ENCODE measurements at regions not wholly inside any gene's neighbourhood (a gene's known extent, or its start where the extent isn't known, plus 50 kb on each side); places are given as distances from the start of the nearest gene placed in this dataset.
"Not testable (repeated sequence)": the region's sequence is repeated elsewhere in the genome, so short reads cannot be mapped to it uniquely, and the experiment has no call there.

DNA sequence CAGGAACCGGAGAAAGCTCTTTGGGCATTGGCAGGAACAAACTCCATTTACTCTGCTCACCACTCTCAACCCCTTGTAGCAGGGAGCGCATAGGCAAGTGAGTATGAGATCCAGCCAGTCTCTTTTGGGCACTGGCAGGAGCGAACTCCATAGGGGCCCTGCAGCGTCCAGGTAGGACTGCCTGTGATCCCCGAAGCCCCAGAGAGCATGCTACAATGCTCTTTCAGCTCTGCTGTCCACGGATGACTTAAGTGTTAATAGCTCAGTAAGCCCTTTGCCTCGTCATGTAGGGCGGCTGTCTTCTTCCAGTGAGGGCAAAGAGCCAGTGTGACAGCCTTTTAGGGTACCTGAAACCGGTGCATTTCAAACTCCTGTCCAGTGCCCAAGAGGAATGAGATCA, 1525.6 kb upstream of the RAG2 start:
- no peak for DNase-seq

DNA sequence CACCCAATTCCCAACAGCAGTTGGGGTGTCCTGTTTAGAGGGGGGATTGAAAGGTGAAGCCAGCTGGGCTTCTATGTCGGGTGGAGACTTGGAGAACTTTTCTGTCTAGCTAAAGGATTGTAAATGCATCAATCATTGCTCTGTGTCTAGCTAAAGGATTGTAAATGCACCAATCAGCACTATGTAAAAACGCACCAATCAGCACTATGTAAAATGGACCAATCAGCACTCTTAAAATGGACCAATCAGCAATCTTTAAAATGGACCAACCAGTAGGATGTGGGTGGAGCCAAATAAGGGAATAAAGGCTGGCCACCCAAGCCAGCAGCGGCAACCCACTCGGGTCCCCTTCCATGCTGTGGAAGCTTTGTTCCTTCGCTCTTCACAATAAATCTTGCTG, 1518.6 kb upstream of the RAG2 start:
- not testable (repeated sequence) for DNase-seq

DNA sequence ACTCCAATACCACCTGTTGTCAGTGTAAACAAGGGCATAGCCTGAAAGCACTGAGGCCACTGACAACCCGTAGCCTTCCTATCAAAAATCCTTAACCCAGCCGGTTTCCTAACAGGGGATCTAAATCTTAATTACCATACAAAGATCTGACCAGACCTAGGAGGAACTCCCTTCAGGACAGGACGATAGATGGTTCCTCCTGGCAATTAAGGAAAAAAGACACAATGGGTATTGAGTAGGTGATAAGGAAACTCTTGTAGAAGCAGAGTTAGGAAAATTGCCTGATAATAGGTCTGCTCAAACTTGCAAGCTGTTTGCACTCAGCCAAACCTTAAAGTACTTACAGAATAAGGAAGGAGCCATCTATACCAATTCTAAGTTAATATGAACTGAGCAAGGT, 1517.3 kb upstream of the RAG2 start:
- DNase-seq = not testable (repeated sequence)

DNA sequence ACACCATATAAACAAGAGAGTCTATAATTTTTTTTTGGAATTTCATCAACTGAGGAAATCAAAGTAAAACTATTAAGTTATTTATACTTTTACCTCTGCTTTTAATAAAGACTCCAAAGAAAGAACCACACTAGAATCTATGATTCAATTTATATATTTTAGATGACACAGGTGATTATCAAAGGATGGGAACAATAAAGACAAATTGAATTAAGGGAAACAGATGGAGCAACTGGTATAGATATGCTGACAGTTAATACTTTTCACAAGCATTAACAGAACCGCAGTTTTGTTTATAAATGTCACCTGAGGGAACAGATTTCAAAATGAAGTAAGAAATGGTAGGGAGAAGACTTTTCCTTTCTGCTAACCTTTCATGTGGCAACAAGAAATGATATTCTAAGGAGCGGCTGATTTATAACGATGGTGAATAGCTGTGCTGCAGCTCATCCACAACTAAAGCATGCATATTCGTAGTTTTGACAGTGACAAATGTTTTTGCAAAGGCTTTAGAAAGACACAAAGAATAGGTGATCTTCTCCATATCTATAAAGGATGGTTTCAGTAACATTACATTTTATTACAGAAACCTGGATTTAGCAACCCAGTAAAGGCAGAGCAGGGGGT, 1502.9 kb upstream of the RAG2 start:
- DNase-seq = no peak

DNA sequence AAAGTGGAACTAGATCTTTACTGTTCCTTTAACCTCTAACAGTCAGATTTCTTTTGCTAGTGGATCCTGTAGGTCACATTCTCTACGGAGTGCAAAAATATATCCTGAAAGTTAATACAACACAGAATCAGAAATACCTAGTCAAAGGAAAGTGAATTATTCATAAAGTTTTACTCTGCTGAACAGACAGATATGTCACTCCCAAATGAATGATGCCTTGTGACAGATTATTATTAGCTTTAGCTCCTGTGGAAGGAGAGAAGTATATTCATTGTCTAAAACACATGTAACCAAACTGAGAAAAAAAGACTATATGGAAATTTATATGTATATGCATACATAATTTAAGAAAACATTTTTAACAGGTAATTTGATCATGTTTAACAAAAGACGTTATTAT, 1497.2 kb upstream of the RAG2 start:
- DNase-seq = no peak

DNA sequence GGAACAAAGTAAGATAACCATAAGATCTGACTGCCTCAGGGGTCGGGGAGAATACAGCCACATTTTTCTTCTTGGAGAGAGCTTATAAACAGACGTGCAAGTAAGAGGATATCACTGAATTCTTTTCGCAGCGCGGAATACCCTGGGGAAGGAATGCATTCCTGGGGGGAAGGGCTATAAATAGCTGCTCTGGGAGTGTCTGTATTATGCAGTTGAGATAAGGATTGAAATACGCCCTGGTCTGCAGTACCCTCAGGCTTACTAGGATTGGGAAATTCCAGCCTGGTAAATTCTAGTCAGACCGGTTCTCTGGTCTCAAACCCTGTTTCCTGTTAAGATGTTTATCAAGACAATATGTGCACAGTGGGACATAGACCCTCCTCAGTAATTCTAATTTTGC, 1491.7 kb upstream of the RAG2 start:
- no peak for DNase-seq

DNA sequence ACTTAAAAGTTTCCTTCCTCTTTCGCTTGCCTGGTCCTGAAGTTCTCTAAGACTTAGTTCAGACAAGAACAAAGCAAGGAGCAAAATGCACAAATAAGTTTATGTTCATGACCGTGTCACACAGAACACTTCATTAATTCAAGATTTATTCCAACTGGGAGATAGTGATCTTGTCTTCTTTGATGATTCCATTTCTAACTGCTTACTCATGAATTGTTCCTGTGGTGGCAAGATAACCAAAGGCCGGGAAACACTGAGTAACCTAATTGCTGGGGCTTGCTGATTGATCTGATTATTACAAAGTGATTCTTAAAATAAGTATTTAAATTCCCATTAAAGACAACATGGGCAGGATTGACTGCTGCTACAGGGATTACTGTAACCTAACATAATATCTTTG, 1462.9 kb upstream of the RAG2 start:
- no peak for DNase-seq

DNA sequence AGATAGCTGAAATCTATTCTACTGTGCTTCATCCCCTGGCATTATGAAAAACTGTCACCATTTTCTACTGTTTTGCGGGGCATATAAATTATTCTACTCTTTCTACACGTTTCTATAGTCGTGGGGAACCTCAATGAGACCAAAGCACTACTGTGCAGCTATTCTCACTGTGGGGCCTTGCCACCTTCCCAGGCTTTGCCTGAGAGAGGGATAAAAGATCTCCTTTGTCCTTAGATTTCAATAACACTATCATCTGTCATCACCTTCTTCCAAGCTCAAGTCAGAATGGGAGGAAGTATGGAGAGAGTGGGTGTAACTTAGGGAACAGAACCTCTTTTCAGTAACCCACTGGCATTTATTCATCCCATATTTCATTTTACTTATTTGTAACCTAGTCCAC, 1462.1 kb upstream of the RAG2 start:
- DNase-seq = no peak

DNA sequence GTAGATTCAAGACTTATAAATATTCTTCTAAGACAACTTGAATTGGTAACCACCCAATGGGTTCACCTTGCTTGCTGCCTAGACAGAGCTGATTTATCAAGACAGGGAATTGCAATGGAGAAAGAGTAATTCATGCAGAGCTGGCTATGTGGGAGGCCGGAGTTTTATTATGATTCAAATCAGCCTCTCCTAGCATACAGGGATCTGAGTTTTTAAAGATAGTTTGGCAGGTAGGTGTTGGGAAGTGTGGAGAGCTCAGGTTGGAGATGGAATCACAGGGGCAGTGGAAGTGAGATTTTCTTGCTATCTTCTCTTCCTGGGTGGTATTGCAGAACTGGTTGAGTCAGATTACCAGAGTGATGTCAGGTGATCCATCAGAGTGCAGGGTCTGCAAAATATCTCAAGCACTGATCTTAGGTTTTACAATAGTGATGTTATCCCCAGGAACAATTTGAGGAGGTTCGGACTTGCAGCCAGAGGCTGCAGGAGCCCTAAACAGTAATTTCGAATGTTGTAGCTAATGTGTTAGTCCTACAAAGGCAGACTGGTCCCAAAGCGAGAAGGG, 1448.6 kb upstream of the RAG2 start:
- no peak for DNase-seq

DNA sequence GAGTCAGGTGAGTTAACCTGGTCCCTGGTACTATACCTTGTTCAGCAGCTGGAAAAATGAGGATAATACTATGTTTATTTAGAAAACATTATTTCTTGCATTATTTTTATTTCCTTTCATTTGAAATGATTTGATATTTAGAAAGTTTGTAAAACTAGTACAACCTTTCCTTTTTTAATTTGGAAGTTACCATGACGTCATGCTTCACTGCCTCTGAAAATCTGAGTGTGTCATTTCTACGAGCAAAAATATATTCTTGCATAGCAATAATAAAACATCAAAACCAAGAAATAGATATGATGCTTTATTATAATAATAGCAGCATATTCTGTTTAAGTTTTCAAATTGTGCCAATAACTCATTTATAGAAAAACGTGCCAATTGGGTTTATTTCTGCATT, 1445.0 kb upstream of the RAG2 start:
- no peak for DNase-seq

DNA sequence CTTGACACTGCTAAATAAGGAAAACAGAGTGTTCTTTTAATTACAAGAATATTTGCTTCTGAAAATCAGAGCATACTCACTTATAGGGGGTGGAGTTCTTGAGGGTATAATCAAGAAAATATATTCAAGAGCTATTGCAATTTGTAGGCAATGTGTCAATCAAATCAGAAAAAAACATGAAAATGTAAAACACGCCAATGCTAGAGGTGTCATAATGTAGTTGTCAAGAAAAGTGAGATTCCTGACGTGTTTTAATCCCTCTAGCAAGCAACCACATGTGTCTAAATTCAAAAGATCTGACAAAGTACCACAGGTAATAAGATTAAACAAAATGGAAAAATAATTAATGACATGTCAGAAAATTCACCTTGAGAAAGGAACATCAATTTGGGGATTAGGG, 1440.7 kb upstream of the RAG2 start:
- no peak for DNase-seq

DNA sequence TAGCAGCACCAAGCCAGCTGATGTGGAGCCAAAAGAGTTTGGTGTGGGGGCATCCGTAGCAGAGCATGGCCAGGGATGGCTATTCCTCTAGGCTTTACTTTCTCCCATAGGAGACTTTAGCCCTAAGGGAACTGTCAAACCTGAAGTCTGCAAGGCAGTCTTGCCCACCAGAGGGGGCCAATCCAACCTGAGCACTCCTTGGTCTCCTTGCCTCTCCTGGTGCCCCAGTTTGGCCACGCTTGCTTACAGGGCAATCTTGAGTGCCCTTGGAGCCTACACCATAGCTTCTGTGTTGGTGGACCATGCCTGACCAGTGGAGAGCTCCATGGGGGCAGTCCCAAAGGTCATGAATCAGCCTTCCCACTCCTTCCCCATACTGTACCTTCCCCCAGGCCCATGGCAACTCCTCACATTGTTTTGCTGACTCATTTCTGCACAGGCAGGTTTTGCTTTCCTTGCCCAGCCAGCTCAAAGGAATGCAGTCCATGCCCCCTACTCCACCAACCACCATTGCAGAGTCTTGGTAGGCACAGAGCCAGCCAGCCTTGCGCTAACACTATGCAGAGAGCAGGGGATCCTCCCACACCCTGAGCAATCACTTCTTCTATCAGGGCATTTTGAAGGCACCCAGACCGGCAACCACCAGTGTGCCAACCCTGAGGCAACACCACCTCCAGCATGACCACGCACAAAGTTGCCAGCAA, 1421.2 kb upstream of the RAG2 start:
- no peak for DNase-seq

DNA sequence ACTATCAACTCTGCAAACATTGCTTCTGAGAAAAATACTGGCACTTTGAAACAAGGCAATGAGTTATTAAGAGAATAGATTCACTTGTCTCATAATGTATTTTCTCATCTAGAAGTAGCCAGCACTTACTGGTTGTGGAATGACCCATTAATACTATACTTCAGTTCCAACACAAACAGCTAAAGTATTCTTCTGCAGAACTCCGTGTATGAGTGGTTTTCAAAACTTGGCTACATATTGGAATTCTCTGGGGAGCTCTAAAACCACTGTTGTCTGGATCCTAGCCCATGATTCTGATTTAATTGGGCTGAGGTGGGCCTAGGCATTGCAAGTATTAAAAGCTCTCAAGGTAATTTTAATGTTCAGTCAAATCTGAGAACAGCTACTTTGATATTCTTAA, 1416.4 kb upstream of the RAG2 start:
- DNase-seq = no peak

DNA sequence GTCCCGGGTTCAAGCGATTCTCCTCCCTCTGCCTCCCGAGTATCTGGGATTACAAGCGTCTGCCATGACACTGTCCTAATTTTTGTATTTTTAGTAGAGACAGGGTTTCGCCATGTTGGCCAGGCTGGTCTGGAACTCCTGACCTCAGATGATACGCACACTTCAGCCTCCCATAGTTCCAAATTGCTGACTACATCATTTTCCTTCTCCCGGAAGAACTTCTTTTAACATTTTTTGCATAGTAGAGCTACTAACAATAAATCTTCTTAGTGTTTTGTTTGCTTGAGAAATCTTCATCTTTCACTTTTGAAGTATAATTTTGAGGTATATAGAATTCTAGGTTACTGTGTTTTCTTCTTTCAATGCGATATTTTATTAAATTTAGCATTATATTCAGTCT, 1415.1 kb upstream of the RAG2 start:
- DNase-seq = no peak

DNA sequence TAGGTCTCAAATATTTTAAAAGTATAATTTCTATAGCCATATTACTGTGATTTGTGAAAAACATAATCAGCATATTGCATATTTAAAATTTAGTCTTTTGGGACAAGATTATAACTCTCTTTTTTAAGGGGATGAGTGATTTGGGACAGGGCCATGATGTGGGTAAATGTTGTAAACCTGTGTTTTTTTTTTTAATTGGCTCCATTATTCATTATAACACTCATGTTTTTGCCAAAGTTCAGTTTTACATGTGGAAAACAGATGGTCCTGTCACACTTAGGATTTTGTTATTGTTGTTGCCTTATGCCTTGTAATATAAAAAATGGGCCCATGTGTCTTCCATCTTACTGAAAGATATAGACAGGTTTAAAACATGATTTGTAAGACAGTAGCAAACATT, 1413.5 kb upstream of the RAG2 start:
- no peak for DNase-seq

DNA sequence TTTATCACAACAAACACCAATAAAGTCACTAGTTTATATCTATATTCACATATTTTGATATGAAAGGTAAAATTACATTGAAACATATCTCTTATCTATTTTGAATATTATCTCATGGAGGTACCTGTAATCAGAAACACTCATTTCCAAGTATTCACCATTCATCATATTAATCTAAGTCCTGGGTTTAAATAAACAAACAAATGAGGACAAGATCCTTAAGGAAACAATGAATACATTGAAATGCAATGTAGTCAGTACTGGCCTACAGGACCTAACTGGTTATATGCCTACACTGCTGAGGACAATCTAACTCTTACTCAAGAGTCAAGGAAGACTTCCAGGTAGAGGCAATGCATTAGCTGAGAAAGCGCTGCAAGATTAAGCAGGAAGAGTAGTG, 1411.9 kb upstream of the RAG2 start:
- no peak for DNase-seq

DNA sequence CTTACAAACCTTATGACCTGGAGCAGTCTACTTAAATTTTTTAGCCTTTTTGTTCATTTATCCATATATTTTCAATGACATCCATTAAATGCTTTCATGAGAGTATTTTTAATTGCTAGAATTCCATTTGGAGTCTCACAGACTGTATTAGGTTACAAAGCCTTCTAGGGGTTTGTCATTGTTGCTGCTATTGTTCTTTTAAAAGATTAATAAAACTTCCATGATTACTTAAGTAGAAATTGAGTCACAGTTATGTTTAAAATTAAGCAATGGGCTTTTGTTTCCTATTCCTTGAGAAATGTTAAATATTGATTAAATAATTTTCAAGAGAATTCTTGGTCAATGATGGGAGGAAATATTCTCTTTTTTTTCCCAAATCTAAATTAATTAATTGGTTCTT, 1408.4 kb upstream of the RAG2 start:
- DNase-seq = no peak

DNA sequence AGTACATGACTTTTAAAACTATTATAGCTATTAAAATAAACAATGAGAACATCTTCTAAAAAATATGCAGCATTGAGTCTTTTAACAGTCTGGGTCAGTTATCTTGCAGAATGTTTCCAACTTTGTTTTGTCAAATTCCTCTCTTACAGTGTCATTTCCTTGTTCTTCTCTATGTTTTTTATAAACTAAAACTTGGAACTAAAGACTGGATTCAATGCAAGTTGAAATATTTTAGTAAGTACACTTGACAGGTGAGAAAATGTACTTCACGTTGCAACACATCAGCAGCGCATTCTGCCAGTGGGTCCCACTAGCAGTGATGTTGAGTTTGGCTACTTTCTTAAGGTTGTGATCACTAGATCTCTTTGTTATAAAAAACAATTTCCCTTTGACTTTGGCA, 1407.6 kb upstream of the RAG2 start:
- DNase-seq = no peak

DNA sequence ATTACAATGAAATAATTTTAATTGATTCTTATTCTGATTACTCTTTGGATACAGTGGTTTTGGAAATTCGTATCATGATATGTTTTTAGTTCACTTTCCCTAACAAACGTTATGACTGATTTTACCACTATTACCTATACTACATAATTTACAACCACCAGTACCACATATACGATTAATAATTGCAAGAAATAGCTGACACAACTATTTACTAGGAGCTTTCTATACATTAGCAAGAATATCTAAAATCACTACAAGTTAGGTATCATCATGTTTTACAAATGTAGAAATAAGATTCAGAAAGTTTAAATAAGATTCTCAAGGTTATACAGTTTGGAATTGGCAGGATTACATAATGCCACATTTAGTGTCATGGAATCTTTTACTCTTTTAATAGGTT, 1401.1 kb upstream of the RAG2 start:
- no peak for DNase-seq

DNA sequence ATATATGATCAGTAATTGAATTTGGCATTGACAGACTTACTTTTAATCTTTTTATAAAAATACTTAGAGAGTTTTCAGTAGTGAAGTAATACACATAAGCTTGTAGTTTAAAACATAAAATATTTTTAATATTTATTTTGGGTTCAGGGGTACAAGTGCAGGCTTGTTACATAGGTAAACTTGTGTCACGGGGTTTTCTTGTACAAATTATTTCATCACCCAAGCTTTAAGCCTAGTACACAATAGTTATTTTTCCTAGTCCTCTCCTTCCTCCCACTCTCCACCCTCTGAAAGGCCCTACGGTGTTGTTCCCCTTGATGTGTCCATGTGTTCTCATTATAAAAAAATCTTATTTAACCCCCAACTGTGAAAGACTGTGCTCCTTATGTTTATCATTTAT, 1397.8 kb upstream of the RAG2 start:
- DNase-seq = no peak

DNA sequence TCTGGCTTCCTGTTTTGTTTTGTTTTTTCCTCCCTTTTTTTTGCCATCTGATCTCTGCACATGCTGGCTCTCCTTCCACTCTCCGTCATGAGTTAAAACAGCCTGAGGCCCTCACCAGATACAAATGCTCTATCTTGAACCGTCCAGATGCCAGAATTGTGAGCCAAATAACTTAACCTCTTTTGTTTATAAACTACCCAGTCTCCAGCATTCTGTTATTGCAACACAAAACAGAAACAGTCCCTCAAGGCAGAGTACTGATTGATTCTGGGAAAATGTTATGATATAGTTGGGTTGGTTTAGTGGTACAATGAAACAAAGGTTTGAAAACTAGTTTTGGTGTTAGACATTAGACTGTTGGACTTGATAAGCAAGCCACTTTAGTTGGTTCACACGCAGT, 1390.0 kb upstream of the RAG2 start:
- DNase-seq = no peak

DNA sequence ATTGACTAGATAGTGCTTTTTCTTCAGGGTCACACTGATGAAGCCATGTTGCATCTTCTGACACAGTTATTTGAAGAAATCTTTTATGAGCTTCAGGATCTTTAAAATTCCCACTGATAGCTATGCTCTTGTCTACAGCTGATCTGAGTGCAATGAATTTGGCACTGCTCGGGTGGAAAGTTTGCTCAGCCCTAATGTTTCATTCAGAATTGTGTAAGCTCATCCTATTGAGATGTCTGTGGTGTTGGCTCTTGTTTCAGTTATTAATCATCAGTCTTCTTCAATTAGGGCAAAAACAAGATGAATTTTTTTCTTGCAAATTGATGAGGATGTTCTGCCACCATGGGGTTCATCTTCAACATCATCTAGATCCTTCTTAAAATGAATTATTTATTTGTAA, 1387.0 kb upstream of the RAG2 start:
- DNase-seq = no peak

DNA sequence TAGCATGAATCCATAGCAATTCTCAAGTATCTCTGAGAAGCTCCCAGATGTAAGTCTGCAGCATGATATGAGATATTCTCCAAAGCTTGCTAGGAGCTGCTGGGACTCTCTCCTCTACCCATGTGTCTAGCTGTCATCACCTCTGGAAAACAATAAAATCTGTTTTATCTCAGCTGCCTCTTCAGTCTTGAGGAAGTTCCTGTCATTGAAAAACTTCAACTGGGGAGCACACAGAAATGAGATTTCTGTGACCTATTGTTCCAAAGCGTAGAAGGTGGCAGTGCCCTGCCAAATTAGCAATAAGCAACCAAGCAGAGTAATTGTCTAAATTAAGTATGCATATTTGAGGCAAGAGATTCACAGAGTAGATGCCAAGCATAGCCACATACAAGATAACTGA, 1380.6 kb upstream of the RAG2 start:
- no peak for DNase-seq

DNA sequence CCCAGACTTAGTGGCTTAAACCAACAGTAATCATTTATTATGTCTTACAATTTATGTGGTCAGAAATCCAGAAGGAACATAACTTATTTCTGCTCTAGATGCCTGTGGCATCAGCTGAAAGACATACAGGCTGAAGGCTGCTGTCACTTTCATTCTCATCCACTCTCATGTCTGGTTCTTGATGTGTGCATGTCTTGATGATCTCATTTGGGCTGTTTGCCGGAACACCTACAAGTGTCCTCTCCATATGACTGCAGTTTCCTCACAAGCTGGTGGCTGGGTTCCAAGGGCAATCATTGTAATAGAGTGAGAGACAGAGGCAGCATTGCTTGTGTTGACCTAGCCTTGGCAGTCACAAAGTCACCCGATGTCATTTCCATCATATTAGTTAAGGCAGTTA, 1375.9 kb upstream of the RAG2 start:
- DNase-seq = no peak

DNA sequence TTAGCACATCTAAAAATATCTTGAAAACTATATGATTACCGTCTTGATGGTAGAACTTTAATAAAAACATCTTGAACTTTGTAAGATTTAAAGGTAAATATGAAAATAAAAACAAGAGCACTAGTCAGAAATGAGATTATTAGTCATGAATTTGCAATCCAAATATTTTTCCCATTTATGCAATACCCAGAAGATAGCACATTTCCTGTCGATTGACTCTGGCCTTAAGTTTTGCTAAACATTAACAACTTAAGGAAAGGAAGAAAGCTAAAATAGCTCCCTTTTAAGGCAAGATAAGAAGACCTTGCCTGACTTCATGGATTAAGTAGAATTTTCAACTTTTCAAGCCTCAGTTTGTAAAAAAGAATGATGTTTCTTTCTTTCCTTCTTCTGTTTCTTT, 1374.7 kb upstream of the RAG2 start:
- DNase-seq = no peak

All from NCI-H1694 (cell line).